Tibial nerve (tissue), 4 donors: ENCODE measurements at regions not wholly inside any gene's neighbourhood (a gene's known extent, or its start where the extent isn't known, plus 50 kb on each side); places are given as distances from the start of the nearest gene placed in this dataset.

Experiments used
- EP300 ChIP-seq, 2 donors: sonication (generic); formaldehyde crosslinking; IDR thresholded peaks; one replicate each; pipeline ENCODE4 v1.6.1; 2017; ENCODE audit warnings: antibody characterized with exemption in 2 of 2, mild to moderate bottlenecking in 1 of 2
- POLR2A ChIP-seq, 2 donors: fragments of 450-650 bp; IDR thresholded peaks; one replicate each; pipeline ENCODE4 v1.6.1; 2017; ENCODE audit warnings: antibody characterized with exemption in 2 of 2, mild to moderate bottlenecking in 2 of 2, moderate library complexity in 2 of 2
- TF ChIP-seq, protein P1 (sequence below), 5 experiments: fragments of 200-600 bp in 3 of 5; fragments of 450-650 bp in 2 of 5; sonication (generic) in 3 of 5; IDR thresholded peaks; one replicate each; pipeline ENCODE4 v1.5.1; 2016 to 2019; ENCODE audit warnings: antibody characterized with exemption in 5 of 5, mild to moderate bottlenecking in 3 of 5, moderate library complexity in 2 of 5

- TF ChIP-seq, protein P1, sequence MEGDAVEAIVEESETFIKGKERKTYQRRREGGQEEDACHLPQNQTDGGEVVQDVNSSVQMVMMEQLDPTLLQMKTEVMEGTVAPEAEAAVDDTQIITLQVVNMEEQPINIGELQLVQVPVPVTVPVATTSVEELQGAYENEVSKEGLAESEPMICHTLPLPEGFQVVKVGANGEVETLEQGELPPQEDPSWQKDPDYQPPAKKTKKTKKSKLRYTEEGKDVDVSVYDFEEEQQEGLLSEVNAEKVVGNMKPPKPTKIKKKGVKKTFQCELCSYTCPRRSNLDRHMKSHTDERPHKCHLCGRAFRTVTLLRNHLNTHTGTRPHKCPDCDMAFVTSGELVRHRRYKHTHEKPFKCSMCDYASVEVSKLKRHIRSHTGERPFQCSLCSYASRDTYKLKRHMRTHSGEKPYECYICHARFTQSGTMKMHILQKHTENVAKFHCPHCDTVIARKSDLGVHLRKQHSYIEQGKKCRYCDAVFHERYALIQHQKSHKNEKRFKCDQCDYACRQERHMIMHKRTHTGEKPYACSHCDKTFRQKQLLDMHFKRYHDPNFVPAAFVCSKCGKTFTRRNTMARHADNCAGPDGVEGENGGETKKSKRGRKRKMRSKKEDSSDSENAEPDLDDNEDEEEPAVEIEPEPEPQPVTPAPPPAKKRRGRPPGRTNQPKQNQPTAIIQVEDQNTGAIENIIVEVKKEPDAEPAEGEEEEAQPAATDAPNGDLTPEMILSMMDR (IDR thresholded peaks at IDR 0.05), result no peak
- TF ChIP-seq EP300 (IDR thresholded peaks at IDR 0.05) (no peak), POLR2A (IDR thresholded peaks at IDR 0.05) (no peak)
Measured at GRCh38 chr10:64846700-64847099, 1325.5 kb downstream of the REEP3 start.
